ENCODE measurements at regions not wholly inside any gene's neighbourhood (a gene's known extent, or its start where the extent isn't known, plus 50 kb on each side); places are given as distances from the start of the nearest gene placed in this dataset.

- no peak for TF ChIP-seq RFX5 (IDR thresholded peaks at IDR 0.05; ENCODE audit: low read depth, low read length)
- TF ChIP-seq EZH2 (IDR thresholded peaks at IDR 0.05; ENCODE audit: borderline replicate concordance, control insufficient read depth, low read depth, low read length): no peak
- TF ChIP-seq CEBPB (IDR thresholded peaks at IDR 0.05; ENCODE audit: borderline replicate concordance in 1 of 2, low read depth in 2 of 2, low read length in 2 of 2): no peak
- no peak for TF ChIP-seq MAX (IDR thresholded peaks at IDR 0.05; ENCODE audit: low read depth, low read length)
Measured at GRCh38 chr7:45511721-45512597, 62.2 kb upstream of the ADCY1 start.

Measured in GM12878 (cell line).